ENCODE measurements at regions not wholly inside any gene's neighbourhood (a gene's known extent, or its start where the extent isn't known, plus 50 kb on each side); places are given as distances from the start of the nearest gene placed in this dataset.

GRCh38 chr11:111444040-111444439, 65.0 kb upstream of the POU2AF1 start:
- no peak for DNase-seq (ENCODE audit: low read depth)
- H3K4me3 ChIP-seq (ENCODE audit: low read depth, low read length) = no peak overlapping the region
- TF ChIP-seq, protein P1, sequence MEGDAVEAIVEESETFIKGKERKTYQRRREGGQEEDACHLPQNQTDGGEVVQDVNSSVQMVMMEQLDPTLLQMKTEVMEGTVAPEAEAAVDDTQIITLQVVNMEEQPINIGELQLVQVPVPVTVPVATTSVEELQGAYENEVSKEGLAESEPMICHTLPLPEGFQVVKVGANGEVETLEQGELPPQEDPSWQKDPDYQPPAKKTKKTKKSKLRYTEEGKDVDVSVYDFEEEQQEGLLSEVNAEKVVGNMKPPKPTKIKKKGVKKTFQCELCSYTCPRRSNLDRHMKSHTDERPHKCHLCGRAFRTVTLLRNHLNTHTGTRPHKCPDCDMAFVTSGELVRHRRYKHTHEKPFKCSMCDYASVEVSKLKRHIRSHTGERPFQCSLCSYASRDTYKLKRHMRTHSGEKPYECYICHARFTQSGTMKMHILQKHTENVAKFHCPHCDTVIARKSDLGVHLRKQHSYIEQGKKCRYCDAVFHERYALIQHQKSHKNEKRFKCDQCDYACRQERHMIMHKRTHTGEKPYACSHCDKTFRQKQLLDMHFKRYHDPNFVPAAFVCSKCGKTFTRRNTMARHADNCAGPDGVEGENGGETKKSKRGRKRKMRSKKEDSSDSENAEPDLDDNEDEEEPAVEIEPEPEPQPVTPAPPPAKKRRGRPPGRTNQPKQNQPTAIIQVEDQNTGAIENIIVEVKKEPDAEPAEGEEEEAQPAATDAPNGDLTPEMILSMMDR (IDR thresholded peaks at IDR 0.05; ENCODE audit: insufficient read depth, low read length) = no peak

DNA sequence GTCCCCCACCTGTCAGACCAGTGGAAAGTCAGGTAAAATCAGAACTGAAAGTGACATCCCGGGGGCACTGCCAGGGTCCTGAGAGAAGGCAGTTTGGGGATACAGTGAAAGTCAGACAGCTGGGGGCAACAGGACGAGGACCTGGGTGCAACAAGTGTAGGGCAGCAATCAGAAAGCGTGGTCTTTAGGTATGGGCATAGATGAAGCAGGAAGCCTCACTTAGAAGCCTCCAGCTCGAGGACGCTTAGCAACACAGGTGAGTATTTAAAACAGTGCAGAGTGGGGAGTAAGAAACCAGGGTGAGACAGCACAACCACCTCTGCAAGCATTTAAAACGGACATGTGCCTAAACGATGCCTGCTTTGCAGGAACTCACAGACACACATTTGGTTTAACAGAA, 64.6 kb upstream of the POU2AF1 start:
- TF ChIP-seq, protein P1 (IDR thresholded peaks at IDR 0.05; ENCODE audit: insufficient read depth, low read length) = no peak
- no peak for DNase-seq (ENCODE audit: low read depth)
- no peak overlapping the region for H3K4me3 ChIP-seq (ENCODE audit: low read depth, low read length)

DNA sequence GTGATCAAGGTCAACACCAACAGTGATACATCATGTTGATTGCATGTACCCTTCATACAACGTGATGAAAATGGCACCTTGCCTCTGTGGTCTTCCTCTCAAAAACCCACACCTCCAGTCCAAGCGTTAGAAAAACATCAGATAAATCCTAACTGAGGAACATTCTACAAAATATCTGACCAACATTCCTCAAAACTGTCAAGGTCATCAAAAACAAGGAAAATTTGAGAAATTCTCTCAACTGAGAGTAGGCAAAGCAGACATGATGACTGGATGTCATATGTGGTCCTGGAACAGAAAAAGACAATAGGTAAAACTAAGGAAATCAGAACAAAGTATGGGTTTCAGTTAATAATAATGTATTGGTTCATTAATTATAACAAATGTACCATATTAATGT, 64.0 kb upstream of the POU2AF1 start:
- DNase-seq (ENCODE audit: low read depth) = no peak
- no peak overlapping the region for H3K4me3 ChIP-seq (ENCODE audit: low read depth, low read length)
- TF ChIP-seq, protein P1 (IDR thresholded peaks at IDR 0.05; ENCODE audit: insufficient read depth, low read length) = no peak

DNA sequence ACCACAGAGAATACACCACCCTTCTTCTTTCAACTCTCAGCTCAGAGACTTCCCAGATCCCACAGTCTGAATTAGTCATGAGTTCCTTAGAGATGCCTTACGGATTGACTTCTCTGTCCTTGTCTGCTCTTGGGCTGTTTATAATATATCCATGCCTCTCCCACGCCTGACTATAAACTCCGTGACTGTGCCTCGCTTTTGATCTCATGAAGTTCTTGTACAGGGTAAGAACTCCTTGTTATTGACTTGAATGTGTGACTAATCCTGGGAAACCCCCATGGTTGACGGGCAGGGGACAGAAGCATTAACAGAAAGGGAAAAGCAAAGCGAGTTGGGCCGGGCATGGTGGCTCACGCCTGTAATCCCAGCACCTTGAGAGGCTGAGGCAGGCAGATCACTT, 62.4 kb upstream of the POU2AF1 start:
- H3K4me3 ChIP-seq (ENCODE audit: low read depth, low read length) = no peak overlapping the region
- DNase-seq (ENCODE audit: low read depth) = no peak
- TF ChIP-seq, protein P1 (IDR thresholded peaks at IDR 0.05; ENCODE audit: insufficient read depth, low read length) = no peak

DNA sequence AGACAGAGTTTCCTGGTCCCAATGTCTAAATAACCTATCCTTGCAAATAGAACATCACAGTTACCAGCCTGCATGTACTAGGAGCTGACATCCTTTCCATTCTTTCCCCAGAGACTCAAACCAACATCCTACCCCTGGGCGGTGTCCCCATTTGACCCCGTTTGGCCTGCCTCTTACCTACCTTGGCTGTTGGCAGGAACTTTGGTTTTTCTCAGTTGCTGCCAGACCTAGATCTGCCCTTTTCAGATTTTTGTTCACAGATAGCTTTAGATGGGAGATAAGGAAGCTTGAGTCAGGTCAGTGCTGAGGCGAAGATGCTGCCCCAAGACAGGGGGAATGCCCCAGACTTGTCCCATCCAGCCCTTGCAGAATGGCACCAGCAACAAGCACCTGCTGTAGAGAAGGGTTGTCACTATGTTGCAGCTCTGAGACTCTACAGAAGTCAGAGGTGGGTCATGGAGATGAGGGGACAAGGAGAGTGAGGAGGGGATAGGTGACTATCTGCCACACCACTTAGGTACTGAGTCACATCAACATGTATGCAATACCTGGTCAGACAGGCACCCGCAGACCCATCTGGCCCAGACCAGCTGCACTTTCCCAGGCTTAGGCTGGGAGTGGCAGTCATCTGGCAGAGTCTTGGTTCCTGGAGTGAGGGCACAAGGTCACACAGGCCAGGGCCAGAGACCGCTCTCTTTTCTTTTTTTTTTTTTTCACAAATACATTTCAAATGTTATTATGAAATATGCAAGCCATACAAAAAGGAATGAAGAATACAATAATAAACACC, 61.5 kb upstream of the POU2AF1 start:
- no peak overlapping the region for H3K4me3 ChIP-seq (ENCODE audit: low read depth, low read length)
- TF ChIP-seq, protein P1 (IDR thresholded peaks at IDR 0.05; ENCODE audit: insufficient read depth, low read length) = no peak
- DNase-seq (ENCODE audit: low read depth) = no peak

GRCh38 chr11:111439901-111440300, 60.8 kb upstream of the POU2AF1 start:
- DNase-seq (ENCODE audit: low read depth) = no peak
- no peak overlapping the region for H3K4me3 ChIP-seq (ENCODE audit: low read depth, low read length)
- TF ChIP-seq, protein P1 (IDR thresholded peaks at IDR 0.05; ENCODE audit: insufficient read depth, low read length) = no peak
